ENCODE measurements at regions not wholly inside any gene's neighbourhood (a gene's known extent, or its start where the extent isn't known, plus 50 kb on each side); places are given as distances from the start of the nearest gene placed in this dataset.

- no peak for DNase-seq (ENCODE audit: low spot score)
- no peak for TF ChIP-seq CTCF (IDR thresholded peaks at IDR 0.05; ENCODE audit: extremely low read depth, missing control alignments)
Measured at GRCh38 chr17:74018115-74018514, 185.4 kb upstream of the RPL38 start.

- no peak for DNase-seq (ENCODE audit: low spot score)
- TF ChIP-seq CTCF (IDR thresholded peaks at IDR 0.05; ENCODE audit: extremely low read depth, missing control alignments), result no peak
Measured at GRCh38 chr17:74019271-74019670, 184.2 kb upstream of the RPL38 start.

- no peak for TF ChIP-seq CTCF (IDR thresholded peaks at IDR 0.05; ENCODE audit: extremely low read depth, missing control alignments)
- DNase-seq (ENCODE audit: low spot score), result no peak
Measured at GRCh38 chr17:74019860-74020259, 183.6 kb upstream of the RPL38 start.

GRCh38 chr17:74020522-74020921 lies 183.0 kb upstream of the RPL38 start:
- no peak for DNase-seq (ENCODE audit: low spot score)
- no peak for TF ChIP-seq CTCF (IDR thresholded peaks at IDR 0.05; ENCODE audit: extremely low read depth, missing control alignments)

GRCh38 chr17:74024871-74025531 lies 178.5 kb upstream of the RPL38 start:
- no peak for DNase-seq (ENCODE audit: low spot score)
- no peak for TF ChIP-seq CTCF (IDR thresholded peaks at IDR 0.05; ENCODE audit: extremely low read depth, missing control alignments)

GRCh38 chr17:74027444-74027843 lies 176.0 kb upstream of the RPL38 start:
- DNase-seq (ENCODE audit: low spot score), result no peak
- no peak for TF ChIP-seq CTCF (IDR thresholded peaks at IDR 0.05; ENCODE audit: extremely low read depth, missing control alignments)

- TF ChIP-seq CTCF (IDR thresholded peaks at IDR 0.05; ENCODE audit: extremely low read depth, missing control alignments), result no peak
- DNase-seq (ENCODE audit: low spot score), result no peak
Measured at GRCh38 chr17:74028354-74029116, 174.9 kb upstream of the RPL38 start.

All from GM20000 (cell line).